DOHH2 (cell line): ENCODE measurements at regions not wholly inside any gene's neighbourhood (a gene's known extent, or its start where the extent isn't known, plus 50 kb on each side); places are given as distances from the start of the nearest gene placed in this dataset.

Source experiments
- H3F3A ChIP-seq: fragments of 200-600 bp; sonication (generic), shearing (Covaris generic); 2 replicates; pipeline ENCODE4 v1.6.0; 2016; ENCODE audit warnings: antibody characterized with exemption, mild to moderate bottlenecking; ENCODE audit not compliant: control insufficient read depth, insufficient read depth
- H3K27ac ChIP-seq: fragments of 200-600 bp; sonication (generic); 2 replicates; pipeline ENCODE4 v1.5.1; 2014; ENCODE audit warnings: low read depth, mild to moderate bottlenecking, low read length, moderate library complexity
- H3K27me3 ChIP-seq: fragments of 200-600 bp; sonication (generic); 2 replicates; pipeline ENCODE4 v1.6.1; 2014; ENCODE audit warnings: mild to moderate bottlenecking, low read length, mixed read lengths; ENCODE audit not compliant: control insufficient read depth
- H3K36me3 ChIP-seq: fragments of 200-600 bp; sonication (generic); 2 replicates; pipeline ENCODE4 v1.6.1; 2014; ENCODE audit warnings: mild to moderate bottlenecking, low read length, moderate library complexity, mixed read lengths; ENCODE audit not compliant: control insufficient read depth
- H3K4me1 ChIP-seq: fragments of 200-600 bp; sonication (generic); 2 replicates; pipeline ENCODE4 v1.6.1; 2014; ENCODE audit warnings: mild to moderate bottlenecking, low read length, mixed read lengths; ENCODE audit not compliant: control insufficient read depth
- H3K4me2 ChIP-seq: fragments of 200-600 bp; sonication (generic); 2 replicates; pipeline ENCODE4 v1.6.0; 2014; ENCODE audit warnings: mild to moderate bottlenecking, low read length, moderate library complexity
- H3K4me3 ChIP-seq: fragments of 200-600 bp; sonication (generic); 2 replicates; pipeline ENCODE4 v1.5.1; 2014; ENCODE audit warnings: mild to moderate bottlenecking, low read length, mixed read lengths
- H3K79me2 ChIP-seq: fragments of 200-600 bp; sonication (generic); 2 replicates; pipeline ENCODE4 v1.6.1; 2014; ENCODE audit warnings: mild to moderate bottlenecking, low read length, mixed read lengths; ENCODE audit not compliant: control insufficient read depth
- H3K9me2 ChIP-seq: fragments of 200-600 bp; sonication (generic); replicated peaks from 2 replicates; pipeline ENCODE4 v1.6.1; 2014; ENCODE audit warnings: mild to moderate bottlenecking, low read length, mixed read lengths; ENCODE audit not compliant: control insufficient read depth
- H3K9me3 ChIP-seq: fragments of 200-600 bp; sonication (generic); 2 replicates; pipeline ENCODE4 v1.6.1; 2014; ENCODE audit warnings: antibody characterized with exemption, low read length, mixed read lengths; ENCODE audit not compliant: control insufficient read depth, insufficient read depth
- H4K20me1 ChIP-seq: fragments of 200-600 bp; sonication (generic); 2 replicates; pipeline ENCODE4 v1.6.0; 2014; ENCODE audit warnings: low read depth, mild to moderate bottlenecking, antibody characterized with exemption, low read length, moderate library complexity; ENCODE audit not compliant: control insufficient read depth, insufficient read depth
- CTCF ChIP-seq: fragments of 200-600 bp; sonication (generic); IDR thresholded peaks from one replicate; pipeline ENCODE4 v1.5.1; 2014; ENCODE audit warnings: antibody characterized with exemption, mild to moderate bottlenecking, low read depth, low read length; ENCODE audit not compliant: poor library complexity, severe bottlenecking
- EZH2phosphoT487 ChIP-seq: fragments of 200-600 bp; sonication (generic); IDR thresholded peaks from 2 replicates; pipeline ENCODE4 v1.6.1; 2017; ENCODE audit warnings: borderline replicate concordance, mild to moderate bottlenecking, antibody characterized with exemption, low read length, moderate library complexity, mixed read lengths

DNA sequence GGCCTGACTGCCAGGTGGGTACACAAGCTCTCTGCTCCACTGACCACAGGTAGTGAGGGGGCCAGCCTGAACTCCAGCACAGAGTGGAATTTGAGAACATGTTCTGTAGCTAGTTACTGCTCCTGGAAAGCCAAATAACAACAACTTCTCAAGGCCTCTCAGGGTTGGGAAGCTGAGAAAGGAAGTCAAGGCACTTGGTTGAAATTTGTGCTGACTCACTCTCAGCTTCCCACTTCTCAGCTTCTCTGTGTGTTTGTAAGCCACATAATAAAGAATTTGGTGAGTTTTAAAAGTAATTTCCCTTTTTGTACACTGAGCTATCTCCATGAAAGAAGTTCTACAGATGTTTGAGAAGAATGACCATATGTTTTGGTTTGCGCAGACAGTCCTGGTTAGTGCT lies 234.9 kb downstream of the KTN1 start:
- Histone ChIP-seq H3K27me3 (no peaks in the 10 kb centered on the region), H3K27ac (no peak overlapping the region), H3K9me2 (no peaks in the 10 kb centered on the region), H3K4me1 (no peaks in the 10 kb centered on the region), H3K4me3 (no peak overlapping the region), H3K79me2 (no peaks in the 10 kb centered on the region), H3K36me3 (no peaks in the 10 kb centered on the region), H3K4me2 (no peak overlapping the region), H3F3A (no peaks in the 10 kb centered on the region), H3K9me3 (no peaks in the 10 kb centered on the region), H4K20me1 (no peaks in the 10 kb centered on the region)
- TF ChIP-seq CTCF (no peak), EZH2phosphoT487 (no peak)

DNA sequence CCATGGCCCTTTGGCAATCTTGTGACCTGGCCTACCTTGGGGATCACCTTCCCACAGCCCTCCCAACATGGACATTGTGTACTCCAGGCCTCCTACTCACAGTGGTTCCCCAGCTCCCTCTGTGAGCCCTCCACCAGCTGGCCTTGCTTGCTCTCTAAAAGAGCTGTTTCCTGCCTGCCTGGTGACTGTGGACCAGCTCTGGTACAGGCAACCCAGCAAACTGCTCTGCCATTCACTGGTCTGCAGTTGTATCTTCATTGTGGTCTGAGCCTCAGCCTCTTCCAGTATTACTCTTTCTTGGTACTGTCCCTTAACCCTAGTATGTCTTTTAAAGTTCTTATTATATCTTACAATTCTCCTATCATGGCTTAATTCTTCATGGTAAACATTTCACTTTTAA lies 236.2 kb downstream of the KTN1 start:
- Histone ChIP-seq H3K4me3 (no peak overlapping the region), H3K27ac (no peak overlapping the region), H3K4me2 (no peak overlapping the region), H3K4me1 (no peaks in the 10 kb centered on the region), H3F3A (no peaks in the 10 kb centered on the region), H3K79me2 (no peaks in the 10 kb centered on the region), H3K9me3 (no peaks in the 10 kb centered on the region), H3K27me3 (no peaks in the 10 kb centered on the region), H3K36me3 (no peaks in the 10 kb centered on the region), H4K20me1 (no peaks in the 10 kb centered on the region), H3K9me2 (no peaks in the 10 kb centered on the region)
- no peak for TF ChIP-seq CTCF
- TF ChIP-seq EZH2phosphoT487 = no peak

DNA sequence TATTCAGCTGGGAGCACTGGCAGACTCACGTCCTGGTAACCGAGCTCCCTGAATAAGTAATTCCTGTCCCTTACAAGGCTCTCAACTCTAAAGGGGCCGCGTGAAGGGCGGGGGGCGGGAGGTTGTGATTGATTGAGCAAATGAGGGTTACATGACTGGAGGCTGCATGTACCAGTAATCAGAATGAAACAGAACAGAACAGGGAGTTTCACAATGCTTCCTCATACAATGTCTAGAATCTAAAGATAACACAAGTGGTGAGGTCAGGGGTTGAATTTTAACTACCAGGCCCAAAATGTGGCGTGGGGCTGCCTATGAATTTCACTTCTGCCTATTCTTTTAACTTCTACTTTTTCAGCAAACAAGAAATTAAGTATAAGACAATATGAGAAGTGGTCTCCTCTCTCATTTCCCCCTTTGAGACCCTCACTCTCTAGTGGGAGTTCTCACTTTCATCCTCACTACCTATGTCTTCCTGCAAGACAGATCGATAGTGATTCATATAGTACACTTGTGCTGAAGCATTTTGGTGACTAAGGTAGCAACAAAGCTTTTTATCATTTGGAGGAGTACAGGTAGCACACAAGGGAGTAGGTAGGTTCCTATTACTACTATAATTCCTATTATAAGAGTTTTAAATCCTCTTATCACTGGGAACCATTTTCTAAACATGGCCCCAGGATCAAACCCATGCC lies 239.8 kb downstream of the KTN1 start:
- TF ChIP-seq CTCF (no peak), EZH2phosphoT487 (no peak)
- no peak overlapping the region for H3K4me2 ChIP-seq
- no peaks in the 10 kb centered on the region for H3K9me3 ChIP-seq
- no peak overlapping the region for H3K27ac ChIP-seq
- H3K4me3 ChIP-seq = no peak overlapping the region
- no peaks in the 10 kb centered on the region for H3K27me3 ChIP-seq
- H3K9me2 ChIP-seq = no peaks in the 10 kb centered on the region
- no peaks in the 10 kb centered on the region for H4K20me1 ChIP-seq
- H3K36me3 ChIP-seq = no peaks in the 10 kb centered on the region
- H3K79me2 ChIP-seq = no peaks in the 10 kb centered on the region
- H3K4me1 ChIP-seq = no peaks in the 10 kb centered on the region
- H3F3A ChIP-seq = no peaks in the 10 kb centered on the region
